ENCODE measurements at regions not wholly inside any gene's neighbourhood (a gene's known extent, or its start where the extent isn't known, plus 50 kb on each side); places are given as distances from the start of the nearest gene placed in this dataset.

DNA sequence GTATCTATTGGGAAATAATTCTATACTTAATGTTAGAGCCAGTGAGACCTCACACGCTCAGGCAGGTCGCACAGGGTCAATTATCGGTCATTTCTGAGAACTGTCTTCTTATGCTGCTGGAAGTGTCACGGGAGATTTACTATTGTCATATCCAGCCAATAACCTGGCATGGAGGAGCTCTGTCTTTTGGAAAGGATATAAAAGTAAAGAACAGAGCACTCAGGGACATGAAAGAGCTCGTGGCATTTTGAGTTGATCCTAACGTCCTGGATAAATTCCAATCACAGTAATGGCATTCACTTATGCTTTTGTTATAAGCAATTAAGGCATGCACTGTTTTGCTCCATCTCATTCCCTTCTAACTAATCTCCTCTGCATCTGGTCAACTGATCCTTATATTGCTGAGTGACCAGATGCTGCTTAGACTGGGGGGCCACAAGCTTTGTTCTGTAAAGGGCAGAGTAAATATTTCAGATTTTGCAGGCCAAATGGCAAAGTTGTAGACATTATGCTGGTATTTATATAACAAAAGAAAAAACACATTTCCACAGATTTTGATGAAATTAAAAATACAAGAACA is 453.5 kb upstream of the SMIM21 start:
- Mint-ChIP-seq H3K4me3 (no peak overlapping the region), H3K9me3 (peaks cover 15% of the 10 kb centered on the region), H3K27ac (no peak overlapping the region), H3K27me3 (ENCODE audit: insufficient read depth, low read depth, poor library complexity) (peaks cover 1% of the 10 kb centered on the region), H3K36me3 (ENCODE audit: low read depth) (peaks cover 4% of the 10 kb centered on the region; the same call in 2 of the 3 replicates), H3K4me1 (no peaks in the 10 kb centered on the region)
- Histone ChIP-seq H3K4me3 (no peak overlapping the region), H3K9me2 (ENCODE audit: insufficient read depth) (peaks cover 10% of the 10 kb centered on the region; the same call in 1 of the 2 replicates), H3K4me1 (ENCODE audit: insufficient read depth) (no peaks in the 10 kb centered on the region), H3F3A (replicated peaks; ENCODE audit: low read depth) (no peaks in the 10 kb centered on the region), H3K27ac (ENCODE audit: low read depth) (no peak overlapping the region), H3K27me3 (ENCODE audit: insufficient read depth) (no peaks in the 10 kb centered on the region), H3K36me3 (ENCODE audit: insufficient read depth) (no peaks in the 10 kb centered on the region), H4K20me1 (replicated peaks; ENCODE audit: insufficient read depth) (no peaks in the 10 kb centered on the region), H2AFZ (no peak overlapping the region), H3K4me2 (no peak overlapping the region), H3K79me2 (replicated peaks; ENCODE audit: insufficient read depth) (no peaks in the 10 kb centered on the region)
- no peak for DNase-seq (ENCODE audit: low spot score)
- TF ChIP-seq, protein P1, sequence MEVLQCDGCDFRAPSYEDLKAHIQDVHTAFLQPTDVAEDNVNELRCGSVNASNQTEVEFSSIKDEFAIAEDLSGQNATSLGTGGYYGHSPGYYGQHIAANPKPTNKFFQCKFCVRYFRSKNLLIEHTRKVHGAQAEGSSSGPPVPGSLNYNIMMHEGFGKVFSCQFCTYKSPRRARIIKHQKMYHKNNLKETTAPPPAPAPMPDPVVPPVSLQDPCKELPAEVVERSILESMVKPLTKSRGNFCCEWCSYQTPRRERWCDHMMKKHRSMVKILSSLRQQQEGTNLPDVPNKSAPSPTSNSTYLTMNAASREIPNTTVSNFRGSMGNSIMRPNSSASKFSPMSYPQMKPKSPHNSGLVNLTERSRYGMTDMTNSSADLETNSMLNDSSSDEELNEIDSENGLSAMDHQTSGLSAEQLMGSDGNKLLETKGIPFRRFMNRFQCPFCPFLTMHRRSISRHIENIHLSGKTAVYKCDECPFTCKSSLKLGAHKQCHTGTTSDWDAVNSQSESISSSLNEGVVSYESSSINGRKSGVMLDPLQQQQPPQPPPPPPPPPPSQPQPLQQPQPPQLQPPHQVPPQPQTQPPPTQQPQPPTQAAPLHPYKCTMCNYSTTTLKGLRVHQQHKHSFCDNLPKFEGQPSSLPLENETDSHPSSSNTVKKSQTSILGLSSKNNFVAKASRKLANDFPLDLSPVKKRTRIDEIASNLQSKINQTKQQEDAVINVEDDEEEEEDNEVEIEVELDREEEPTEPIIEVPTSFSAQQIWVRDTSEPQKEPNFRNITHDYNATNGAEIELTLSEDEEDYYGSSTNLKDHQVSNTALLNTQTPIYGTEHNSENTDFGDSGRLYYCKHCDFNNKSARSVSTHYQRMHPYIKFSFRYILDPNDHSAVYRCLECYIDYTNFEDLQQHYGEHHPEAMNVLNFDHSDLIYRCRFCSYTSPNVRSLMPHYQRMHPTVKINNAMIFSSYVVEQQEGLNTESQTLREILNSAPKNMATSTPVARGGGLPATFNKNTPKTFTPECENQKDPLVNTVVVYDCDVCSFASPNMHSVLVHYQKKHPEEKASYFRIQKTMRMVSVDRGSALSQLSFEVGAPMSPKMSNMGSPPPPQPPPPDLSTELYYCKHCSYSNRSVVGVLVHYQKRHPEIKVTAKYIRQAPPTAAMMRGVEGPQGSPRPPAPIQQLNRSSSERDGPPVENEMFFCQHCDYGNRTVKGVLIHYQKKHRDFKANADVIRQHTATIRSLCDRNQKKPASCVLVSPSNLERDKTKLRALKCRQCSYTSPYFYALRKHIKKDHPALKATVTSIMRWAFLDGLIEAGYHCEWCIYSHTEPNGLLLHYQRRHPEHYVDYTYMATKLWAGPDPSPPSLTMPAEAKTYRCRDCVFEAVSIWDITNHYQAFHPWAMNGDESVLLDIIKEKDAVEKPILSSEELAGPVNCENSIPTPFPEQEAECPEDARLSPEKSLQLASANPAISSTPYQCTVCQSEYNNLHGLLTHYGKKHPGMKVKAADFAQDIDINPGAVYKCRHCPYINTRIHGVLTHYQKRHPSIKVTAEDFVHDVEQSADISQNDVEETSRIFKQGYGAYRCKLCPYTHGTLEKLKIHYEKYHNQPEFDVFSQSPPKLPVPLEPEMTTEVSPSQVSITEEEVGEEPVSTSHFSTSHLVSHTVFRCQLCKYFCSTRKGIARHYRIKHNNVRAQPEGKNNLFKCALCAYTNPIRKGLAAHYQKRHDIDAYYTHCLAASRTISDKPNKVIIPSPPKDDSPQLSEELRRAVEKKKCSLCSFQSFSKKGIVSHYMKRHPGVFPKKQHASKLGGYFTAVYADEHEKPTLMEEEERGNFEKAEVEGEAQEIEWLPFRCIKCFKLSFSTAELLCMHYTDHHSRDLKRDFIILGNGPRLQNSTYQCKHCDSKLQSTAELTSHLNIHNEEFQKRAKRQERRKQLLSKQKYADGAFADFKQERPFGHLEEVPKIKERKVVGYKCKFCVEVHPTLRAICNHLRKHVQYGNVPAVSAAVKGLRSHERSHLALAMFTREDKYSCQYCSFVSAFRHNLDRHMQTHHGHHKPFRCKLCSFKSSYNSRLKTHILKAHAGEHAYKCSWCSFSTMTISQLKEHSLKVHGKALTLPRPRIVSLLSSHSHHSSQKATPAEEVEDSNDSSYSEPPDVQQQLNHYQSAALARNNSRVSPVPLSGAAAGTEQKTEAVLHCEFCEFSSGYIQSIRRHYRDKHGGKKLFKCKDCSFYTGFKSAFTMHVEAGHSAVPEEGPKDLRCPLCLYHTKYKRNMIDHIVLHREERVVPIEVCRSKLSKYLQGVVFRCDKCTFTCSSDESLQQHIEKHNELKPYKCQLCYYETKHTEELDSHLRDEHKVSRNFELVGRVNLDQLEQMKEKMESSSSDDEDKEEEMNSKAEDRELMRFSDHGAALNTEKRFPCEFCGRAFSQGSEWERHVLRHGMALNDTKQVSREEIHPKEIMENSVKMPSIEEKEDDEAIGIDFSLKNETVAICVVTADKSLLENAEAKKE (CRISPR knock-in tag; IDR thresholded peaks at IDR 0.05): no peak
- no peak for TF ChIP-seq POLR2AphosphoS5 (IDR thresholded peaks at IDR 0.05; ENCODE audit: low read depth)
- TF ChIP-seq EZH2phosphoT487 (IDR thresholded peaks at IDR 0.05; ENCODE audit: unreplicated experiment): no peak
- TF ChIP-seq JUNB (IDR thresholded peaks at IDR 0.05; ENCODE audit: unreplicated experiment): no peak
- no peak for TF ChIP-seq NANOG (IDR thresholded peaks at IDR 0.05; ENCODE audit: borderline replicate concordance)
- no peak for TF ChIP-seq ZNF331 (CRISPR knock-in tag; IDR thresholded peaks at IDR 0.05; ENCODE audit: low read depth)
- no peak for TF ChIP-seq EZH2 (IDR thresholded peaks at IDR 0.05; ENCODE audit: low read depth, unreplicated experiment)
- TF ChIP-seq, protein P2, sequence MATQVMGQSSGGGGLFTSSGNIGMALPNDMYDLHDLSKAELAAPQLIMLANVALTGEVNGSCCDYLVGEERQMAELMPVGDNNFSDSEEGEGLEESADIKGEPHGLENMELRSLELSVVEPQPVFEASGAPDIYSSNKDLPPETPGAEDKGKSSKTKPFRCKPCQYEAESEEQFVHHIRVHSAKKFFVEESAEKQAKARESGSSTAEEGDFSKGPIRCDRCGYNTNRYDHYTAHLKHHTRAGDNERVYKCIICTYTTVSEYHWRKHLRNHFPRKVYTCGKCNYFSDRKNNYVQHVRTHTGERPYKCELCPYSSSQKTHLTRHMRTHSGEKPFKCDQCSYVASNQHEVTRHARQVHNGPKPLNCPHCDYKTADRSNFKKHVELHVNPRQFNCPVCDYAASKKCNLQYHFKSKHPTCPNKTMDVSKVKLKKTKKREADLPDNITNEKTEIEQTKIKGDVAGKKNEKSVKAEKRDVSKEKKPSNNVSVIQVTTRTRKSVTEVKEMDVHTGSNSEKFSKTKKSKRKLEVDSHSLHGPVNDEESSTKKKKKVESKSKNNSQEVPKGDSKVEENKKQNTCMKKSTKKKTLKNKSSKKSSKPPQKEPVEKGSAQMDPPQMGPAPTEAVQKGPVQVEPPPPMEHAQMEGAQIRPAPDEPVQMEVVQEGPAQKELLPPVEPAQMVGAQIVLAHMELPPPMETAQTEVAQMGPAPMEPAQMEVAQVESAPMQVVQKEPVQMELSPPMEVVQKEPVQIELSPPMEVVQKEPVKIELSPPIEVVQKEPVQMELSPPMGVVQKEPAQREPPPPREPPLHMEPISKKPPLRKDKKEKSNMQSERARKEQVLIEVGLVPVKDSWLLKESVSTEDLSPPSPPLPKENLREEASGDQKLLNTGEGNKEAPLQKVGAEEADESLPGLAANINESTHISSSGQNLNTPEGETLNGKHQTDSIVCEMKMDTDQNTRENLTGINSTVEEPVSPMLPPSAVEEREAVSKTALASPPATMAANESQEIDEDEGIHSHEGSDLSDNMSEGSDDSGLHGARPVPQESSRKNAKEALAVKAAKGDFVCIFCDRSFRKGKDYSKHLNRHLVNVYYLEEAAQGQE (IDR thresholded peaks at IDR 0.05; ENCODE audit: unreplicated experiment): no peak
- TF ChIP-seq, protein P3, sequence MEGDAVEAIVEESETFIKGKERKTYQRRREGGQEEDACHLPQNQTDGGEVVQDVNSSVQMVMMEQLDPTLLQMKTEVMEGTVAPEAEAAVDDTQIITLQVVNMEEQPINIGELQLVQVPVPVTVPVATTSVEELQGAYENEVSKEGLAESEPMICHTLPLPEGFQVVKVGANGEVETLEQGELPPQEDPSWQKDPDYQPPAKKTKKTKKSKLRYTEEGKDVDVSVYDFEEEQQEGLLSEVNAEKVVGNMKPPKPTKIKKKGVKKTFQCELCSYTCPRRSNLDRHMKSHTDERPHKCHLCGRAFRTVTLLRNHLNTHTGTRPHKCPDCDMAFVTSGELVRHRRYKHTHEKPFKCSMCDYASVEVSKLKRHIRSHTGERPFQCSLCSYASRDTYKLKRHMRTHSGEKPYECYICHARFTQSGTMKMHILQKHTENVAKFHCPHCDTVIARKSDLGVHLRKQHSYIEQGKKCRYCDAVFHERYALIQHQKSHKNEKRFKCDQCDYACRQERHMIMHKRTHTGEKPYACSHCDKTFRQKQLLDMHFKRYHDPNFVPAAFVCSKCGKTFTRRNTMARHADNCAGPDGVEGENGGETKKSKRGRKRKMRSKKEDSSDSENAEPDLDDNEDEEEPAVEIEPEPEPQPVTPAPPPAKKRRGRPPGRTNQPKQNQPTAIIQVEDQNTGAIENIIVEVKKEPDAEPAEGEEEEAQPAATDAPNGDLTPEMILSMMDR (conservative IDR thresholded peaks at IDR 0.05; ENCODE audit: low read depth in 2 of 2): no peak
- no peak for TF ChIP-seq STAT1 (IDR thresholded peaks at IDR 0.05; ENCODE audit: unreplicated experiment)
- TF ChIP-seq ZNF114 (CRISPR knock-in tag; IDR thresholded peaks at IDR 0.05): no peak
- no peak for TF ChIP-seq CREB1 (CRISPR knock-in tag; IDR thresholded peaks at IDR 0.05; ENCODE audit: low read depth)
- TF ChIP-seq, protein P4, sequence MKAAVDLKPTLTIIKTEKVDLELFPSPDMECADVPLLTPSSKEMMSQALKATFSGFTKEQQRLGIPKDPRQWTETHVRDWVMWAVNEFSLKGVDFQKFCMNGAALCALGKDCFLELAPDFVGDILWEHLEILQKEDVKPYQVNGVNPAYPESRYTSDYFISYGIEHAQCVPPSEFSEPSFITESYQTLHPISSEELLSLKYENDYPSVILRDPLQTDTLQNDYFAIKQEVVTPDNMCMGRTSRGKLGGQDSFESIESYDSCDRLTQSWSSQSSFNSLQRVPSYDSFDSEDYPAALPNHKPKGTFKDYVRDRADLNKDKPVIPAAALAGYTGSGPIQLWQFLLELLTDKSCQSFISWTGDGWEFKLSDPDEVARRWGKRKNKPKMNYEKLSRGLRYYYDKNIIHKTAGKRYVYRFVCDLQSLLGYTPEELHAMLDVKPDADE (IDR thresholded peaks at IDR 0.05): no peak
- no peak for ATAC-seq

All from GM23338 (cell line).